SHP77 treated with DMSO at 0.1 percent for 48 hours (cell line): ENCODE measurements at regions not wholly inside any gene's neighbourhood (a gene's known extent, or its start where the extent isn't known, plus 50 kb on each side); places are given as distances from the start of the nearest gene placed in this dataset.
A peak's percentile ranks its signal among the peaks of the same experiment; 100 is the strongest.
"Not testable (repeated sequence)": the region's sequence is repeated elsewhere in the genome, so short reads cannot be mapped to it uniquely, and the experiment has no call there.

Experiments used
- DNase-seq: peaks from one replicate; lab custom pipeline; 2025; lab: John Stamatoyannopoulos, UW

DNA sequence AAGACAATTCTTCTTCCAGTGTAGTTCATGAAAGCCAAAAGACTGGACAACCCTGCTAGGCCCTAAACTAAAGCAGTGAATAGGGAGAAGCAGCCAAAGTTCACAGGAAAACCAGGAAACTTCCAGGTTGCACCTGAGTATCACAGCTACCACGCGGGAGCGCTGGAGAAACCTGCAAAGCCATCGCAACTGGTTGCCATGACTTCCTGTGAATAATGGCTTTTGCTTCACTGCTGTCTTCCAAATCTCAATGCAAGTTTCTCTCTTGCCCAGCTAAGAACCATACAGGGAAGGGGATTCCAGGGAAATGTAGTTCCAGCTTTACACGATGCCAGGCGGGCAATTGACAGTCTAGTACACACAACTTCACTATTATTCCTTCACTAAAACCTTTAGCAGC, 114.1 kb downstream of the GXYLT1 start:
- DNase-seq = no peak

DNA sequence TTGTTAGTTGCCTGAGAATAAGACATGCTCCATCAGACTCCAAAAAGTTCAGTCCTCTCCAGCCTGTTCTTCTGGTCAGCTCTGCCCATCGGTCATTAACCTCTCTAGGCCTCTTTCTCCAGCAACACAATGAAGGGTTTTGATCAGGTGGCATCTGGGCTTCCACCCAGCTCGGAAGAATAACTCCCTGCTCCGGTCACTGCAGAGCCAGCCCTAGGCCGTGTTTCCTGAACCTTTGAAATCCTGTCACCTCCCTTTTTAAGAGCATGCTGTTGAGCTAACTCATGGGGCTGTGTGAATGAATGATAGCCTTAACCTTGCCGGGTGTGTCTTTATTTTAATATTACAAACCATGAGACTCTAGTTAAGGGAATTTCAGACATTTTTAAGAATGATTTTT, 117.1 kb downstream of the GXYLT1 start:
- DNase-seq = no peak

DNA sequence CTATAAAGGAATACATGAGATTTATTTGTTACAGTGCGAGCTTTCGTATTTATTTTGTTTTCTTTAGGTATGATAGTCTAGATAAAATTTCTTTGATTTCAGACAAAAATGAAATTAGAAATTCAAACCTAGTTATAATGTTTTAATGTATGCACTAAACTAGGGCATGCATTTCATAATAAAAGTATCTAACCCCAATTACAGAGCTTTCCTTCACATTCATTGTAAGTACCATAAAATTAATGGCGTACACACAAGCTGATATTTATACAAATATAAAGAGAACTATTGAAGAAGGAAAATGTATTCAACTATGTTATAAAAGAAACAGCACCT, 120.2 kb downstream of the GXYLT1 start:
- DNase-seq = no peak

DNA sequence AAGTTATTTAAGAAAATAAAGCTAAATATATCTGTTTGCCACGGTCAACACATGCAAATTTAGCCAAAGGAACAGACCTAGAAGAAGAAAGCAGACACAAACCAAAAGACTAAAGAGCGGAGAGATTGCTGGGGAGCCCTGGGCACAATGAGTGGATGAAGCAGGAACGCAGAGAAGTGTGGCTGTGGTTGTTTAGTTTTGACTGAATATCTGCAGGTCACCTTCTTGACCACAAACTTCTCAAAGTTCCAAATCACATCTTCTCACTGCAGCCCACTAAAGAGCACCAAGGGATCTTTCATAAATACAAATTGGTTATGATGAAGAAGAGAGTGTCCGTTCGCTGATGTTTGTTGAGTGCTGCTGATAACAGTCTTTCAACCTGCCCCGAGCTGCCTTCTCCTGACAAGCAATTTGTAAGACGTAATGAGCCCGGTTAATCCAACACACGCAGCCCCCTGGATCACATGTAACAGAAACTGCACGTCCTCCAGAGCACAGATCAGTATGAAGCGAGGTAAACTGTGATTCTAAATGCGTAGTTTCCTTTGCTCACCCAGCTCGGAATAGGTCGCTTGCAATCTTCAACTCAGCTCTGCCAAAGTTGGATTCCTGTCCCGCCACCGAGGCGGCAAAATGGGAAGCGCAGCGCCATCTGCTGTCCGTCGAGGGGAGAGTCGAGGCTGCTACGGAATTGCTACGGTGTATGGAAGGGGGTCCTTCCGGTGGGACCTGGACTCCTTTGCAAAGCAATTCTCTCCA, 120.8 kb downstream of the GXYLT1 start:
- peak; percentile 37 for DNase-seq

DNA sequence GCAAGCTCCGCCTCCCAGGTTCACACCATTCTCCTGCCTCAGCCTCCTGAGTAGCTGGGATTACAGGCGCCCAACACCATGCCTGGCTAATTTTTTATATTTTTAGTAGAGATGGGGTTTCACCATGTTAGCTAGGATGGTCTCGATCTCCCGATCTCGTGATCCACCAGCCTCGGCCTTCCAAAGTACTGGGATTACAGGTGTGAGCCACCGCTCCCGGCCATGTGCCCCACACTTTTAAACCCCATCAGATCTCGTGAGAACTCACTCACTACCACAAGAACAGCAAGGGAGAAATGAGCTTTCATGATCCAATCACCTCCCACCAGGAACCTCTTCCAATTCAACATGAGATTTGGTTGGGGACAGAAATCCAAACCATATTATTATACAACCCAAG, 122.7 kb downstream of the GXYLT1 start:
- DNase-seq = not testable (repeated sequence)

DNA sequence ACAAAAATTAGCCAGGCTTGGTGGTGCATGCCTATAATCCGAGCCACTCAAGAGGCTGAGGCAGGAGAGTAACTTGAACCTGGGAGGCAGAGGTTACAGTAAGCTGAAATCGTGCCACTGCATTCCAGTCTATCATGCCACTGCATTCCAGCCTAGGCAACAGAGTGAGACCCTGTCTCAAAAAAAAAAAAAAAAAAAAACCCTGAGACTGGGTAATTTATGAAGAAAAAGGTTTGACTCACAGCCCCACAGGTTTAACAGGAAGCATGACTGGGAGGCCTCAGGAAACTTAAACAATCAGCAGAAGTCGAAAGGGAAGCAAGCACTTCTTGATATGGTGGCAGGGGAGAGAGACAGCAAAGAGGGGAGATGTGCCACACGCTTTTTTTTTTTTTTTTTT, 123.2 kb downstream of the GXYLT1 start:
- DNase-seq = no peak

DNA sequence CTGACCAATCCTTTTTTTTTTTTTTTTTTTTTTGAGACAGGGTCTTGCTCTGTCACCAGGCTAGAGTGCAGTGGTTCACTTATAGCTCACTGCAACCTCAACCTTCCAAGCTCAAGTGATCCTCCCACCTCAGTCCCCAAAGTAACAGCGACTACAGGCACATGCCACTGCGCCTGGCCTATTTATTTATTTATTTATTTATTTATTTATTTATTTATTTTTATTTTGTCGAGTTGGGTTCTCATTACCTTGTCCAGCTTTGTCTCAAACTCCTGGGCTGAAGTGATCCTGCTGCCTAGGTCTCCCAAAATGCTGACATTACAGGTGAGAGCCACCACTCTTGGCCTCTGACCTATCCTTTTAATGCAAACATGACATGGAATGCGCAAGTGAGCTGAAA, 124.4 kb downstream of the GXYLT1 start:
- DNase-seq = no peak

DNA sequence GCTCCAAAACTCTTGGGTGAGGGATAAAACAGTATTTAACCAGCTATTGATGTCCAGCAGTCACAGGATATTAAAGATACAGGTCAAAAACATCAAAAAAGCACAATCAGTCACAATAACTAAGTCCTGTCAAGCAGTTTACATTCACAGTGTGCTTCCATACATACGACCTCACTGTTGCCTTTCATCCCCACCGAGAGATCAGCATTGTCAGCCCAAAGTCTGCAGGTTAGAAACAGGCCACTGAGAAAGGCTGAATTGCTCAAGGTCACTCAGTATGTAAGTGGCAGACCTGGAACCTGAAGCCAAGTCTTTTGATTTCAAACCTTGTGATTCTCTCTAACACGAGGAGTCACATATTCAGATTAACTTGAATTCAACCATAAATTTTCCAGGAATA, 124.9 kb downstream of the GXYLT1 start:
- DNase-seq = no peak

DNA sequence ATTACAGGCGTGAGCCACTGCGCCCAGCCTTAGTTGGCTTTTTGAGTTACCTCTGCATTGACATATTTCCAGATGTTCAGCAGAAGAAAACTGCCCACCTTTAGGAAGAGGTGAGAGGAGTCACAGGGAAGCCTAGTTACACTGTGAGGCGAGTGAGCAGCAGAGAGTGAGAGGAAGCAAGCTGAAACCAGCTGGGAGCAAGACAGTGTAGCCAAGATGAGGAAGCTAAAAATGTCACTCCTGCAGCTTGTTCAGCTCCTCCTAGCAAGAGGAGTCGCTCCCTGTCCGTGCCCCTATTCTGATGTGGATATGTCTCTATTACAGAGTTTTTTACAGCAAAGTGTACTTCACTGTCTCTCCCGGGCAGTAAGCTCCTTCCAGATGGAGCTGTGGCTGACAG, 127.6 kb downstream of the GXYLT1 start:
- DNase-seq = no peak

DNA sequence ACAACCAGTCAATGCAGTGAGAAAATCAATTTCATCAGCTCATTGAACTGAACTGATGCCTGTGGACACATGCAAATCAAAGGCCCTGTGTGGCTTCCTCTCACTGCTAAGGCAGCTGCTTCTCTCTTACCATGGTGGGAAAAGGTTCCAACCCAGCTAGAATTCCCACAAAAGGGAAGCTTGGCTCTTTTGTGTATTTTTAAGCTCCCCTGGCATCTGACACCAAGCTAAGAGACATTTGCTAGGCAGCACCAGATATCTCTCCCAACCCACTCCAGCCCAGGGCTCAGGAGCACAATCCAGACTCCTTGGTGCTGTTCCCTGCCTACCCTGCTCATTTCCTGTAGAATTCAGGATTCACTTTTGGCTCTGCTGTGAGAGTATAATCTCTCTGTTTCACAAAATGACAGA, 129.6 kb downstream of the GXYLT1 start:
- DNase-seq = no peak

DNA sequence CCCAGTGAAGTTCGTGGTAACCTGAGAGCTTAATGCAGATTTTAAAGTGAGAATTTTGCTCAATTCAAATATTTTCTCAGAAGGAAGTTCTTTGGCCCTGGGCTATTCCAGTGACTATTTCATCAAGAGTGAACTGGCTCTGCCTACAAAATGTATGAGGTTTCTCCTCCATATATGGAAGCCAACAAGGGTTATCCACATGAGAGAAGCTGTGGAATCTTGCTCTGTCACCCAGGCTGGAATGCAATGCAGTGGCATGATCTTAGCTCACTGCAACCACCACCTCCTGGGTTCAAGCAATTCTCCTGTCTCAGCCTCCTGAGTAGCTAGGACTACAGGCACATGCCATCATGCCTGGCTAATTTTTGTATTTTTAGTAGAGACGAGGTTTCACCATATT, 132.2 kb downstream of the GXYLT1 start:
- DNase-seq = not testable (repeated sequence)

DNA sequence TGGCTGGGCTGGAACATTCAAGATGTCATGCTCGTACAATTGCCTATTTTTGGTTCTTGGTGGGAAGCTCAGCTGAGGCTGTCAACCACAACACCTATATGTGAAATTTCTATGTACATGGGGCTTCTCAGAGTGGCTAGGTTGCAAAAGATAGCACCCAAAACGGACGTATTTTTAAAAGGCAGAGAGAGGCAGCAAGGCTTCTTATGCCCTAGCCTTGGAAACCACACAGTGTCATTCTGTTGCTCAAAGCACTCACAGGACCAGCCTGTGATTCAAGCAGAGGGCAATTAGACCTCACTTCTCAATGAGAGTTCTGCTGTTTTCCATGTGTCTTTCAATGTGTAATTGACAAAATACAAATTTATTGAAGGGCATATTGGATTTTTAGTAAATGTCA, 134.0 kb downstream of the GXYLT1 start:
- DNase-seq = no peak

DNA sequence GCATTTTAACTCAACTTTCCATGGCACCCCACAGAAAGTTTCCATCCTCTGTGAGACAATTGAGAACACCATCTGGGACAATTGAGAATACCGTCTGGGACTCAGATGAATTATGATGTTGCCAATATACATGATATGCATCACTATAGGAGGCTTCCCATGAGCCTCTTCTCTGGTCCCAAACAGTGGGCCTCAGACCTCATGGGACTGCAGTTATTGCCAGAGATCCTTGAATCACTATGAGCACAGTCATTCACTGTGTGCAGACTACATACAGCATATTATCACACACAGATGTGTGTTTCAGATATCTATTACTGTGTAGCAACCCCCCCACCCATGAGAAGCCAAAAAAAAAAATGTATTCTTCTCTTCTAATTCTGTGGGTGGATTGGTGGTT, 134.4 kb downstream of the GXYLT1 start:
- DNase-seq = no peak

DNA sequence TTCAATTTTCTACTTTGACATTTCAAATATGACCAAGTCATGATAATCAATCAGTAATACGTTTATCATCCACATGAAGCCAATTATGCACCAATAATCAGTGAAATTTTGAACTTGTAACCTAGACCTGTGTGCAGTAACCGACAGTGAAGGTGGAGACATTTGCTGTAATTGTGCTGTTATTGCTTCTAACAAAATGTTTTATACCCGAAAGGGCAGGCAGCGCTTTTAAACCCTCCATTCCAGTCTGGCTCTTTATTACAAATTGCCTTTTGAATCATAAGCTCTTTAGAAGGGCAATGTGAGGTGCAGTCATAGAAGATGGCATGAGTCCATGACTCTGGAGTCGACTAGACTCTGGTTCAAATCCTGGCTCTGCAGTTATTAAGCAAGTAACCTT, 135.7 kb downstream of the GXYLT1 start:
- no peak for DNase-seq

DNA sequence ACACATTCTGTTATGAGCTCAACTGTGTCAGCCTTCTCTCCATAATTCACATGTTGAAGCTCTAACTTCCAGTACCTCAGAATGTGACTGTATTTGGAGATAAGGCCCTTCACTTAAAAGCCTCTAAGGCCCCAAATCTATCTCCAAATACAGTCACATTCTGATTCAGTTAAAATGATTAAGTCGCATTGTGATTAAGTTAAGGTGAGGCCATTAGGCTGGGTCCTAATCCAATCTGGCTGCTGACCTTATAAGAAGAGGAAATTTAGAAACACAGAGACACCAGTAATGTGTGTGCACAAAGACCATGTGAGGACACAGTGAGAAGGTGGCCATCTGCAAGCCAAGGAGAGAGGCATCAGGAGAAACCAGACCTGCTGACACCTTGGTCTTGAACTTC, 141.6 kb downstream of the GXYLT1 start:
- DNase-seq = no peak

DNA sequence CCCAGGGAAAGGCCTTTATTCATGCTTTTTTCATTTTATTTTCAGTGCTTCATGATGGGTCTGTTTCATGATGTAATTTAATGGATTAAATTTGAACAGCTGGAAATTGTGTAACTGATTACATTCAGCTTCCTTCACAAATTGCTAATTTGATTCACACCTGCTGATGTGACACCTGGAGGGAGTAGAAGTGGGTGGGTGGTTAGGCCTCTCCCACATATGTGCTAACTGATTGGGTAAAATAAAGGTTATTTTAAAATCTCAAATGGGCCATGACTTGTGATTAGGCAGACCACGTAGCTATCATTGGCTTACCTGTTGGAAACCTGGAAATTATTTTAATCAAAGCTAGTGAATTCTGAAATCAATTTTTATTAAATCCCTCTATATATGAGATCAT, 142.1 kb downstream of the GXYLT1 start:
- no peak for DNase-seq

DNA sequence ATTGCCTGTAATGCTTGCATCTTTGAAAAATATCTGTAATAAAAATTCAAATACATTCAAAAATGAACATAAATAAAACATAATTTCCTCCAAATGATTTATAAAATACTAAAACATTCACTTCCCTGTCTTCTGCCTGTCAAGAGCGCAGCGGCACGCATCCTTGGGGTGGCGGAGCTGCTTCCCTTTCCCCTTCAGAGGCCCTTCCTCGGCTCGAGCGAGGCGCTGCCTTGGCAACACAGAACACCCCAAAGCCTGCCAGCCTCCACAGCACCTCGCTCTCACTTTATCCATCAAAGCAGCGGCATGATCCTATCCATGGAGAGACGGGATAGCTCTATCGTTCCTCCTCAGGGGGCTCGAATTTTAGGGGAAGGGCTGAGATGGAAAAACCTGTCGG, 146.2 kb downstream of the GXYLT1 start:
- no peak for DNase-seq

DNA sequence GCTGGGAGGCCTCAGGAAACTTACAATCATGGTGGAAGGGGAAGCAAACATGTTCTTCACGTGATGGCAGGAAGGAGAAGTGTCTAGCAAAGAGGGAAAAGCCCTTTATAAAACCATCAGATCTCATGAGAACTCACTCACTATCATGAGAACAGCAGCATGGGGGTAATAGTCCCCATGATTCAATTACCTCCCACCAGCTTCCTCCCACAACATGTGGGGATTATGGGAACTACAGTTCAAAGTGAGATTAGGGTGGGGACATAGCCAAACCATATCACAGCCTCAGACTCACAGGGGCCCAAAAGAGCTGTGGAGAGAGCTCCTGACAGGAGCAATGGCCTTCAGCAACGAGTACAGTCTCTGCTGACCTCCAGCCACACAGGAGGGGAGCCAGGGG, 151.4 kb downstream of the GXYLT1 start:
- no peak for DNase-seq

DNA sequence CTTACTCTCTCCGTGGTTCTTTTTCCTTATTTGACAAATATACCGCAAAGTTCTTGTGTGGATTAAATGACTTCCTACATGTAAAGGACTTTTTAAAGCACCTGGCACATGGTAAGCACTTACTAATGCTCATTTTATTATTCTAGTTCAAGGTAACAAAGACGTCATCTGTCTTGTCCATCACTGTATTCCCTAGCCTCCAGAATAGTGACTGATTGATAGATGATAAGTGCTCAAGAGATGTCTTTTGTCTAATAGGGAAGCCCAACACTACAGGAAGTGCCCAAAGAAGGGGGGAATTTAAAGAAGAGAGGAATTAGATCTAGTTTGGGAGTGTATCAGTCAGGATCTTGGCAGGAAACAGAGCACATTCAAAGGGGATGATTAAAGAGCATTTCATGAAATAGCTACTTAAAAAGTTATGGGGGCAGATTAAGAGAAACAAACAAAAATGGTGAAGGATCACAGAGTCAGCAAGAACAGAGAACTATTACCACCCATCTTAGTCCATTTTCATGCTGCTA, 151.9 kb downstream of the GXYLT1 start:
- DNase-seq = no peak

DNA sequence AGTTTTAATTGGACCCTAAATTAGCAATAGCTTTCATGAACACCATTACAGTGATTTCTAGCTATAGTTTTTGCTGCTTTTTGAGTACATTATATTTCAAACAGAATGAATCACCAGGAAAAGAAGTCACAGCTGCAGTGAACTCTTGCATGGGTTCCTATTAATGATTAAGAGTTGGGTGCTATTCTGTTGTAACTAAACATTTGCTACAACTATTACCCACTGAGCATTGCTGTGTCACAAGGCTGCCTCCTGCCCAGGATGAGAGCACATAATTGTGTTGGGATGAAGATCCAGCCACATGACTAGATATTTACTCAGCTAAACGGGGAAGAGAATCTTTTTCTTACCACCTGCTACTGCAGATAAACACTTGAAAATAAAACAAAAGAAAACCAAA, 152.7 kb downstream of the GXYLT1 start:
- DNase-seq = no peak

DNA sequence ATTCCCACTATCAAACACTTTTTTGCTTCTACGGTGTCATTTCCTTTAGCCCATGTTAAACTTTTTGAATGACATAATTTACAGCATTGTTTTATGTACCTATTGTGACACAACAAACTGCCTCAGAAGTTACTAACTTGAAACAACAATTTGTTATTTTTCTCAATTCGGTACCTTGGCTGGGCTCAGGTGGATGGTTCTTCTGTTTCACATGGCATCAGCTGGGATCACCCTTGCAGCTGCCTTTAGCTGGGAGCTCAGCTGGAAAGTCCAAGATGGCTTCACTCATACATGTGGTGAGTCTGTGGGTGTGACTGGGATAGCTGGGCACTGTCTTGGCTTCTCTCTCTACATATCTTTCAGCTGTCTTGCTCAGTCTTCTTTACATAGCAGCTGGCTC, 156.0 kb downstream of the GXYLT1 start:
- DNase-seq = no peak

DNA sequence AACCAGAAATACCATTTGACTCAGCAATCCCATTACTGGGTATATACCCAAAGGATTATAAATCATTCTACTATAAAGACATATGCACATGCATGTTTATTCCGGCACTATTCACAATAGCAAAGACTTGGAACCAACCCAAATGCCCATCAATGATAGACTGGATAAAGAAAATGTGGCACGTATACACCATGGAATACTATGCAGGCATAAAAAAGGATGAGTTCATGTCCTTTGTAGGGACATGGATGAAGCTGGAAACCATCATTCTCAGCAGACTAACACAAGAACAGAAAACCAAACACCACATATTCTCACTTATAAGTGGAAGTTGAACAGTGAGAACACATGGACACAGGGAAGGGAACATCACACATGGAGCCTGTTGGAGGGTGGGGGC, 158.2 kb downstream of the GXYLT1 start:
- DNase-seq = not testable (repeated sequence)

DNA sequence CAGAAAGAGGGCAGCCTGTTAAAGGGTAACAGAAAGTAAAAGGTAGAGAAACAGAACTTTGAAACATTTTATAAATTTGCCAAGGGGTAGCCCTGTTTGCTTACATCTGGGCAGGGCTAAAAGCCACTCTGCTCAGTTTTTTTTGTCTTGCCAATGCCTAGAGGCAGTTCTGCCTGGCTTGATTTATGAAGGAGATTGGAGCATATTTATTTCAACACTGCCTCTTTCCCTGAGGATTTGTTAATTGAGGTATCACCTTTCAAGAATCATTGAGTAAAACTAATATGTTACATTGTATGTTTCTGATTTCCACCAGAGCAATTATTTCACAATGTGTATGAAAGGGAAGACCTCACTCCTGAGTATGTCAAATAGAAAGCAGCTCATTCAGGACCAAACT, 160.8 kb downstream of the GXYLT1 start:
- DNase-seq = no peak

DNA sequence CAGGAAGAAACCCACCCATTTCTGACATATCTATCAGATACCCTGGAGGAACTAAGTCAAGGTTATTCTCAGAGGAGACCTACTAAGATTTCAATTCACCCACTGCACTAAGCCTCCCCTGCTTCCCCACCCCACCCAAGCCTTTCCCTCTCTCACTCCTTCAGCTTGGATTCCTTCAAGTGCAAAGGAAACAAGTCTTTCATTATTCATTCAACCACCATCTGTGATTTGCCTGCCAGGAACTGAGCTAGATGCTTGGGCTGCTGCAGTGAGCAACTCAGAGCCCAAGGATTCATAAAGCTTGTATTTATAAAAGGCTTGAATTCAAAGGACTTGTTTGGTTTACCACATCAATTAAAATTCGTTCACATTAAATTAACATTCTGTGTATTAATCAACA, 161.3 kb downstream of the GXYLT1 start:
- no peak for DNase-seq
